PC-3 (cell line): ENCODE measurements at regions not wholly inside any gene's neighbourhood (a gene's known extent, or its start where the extent isn't known, plus 50 kb on each side); places are given as distances from the start of the nearest gene placed in this dataset.

ENCODE experiments used
- ATAC-seq: fragments of 200-7000 bp; cut with Tn5 transposase; 2 replicates; pipeline ENCODE4 v1.9.1; 2020; ENCODE audit warnings: mild to moderate bottlenecking, moderate library complexity
- BruUV-seq: library from RNA; stranded (reverse); fragments of 400-500 nt; replicated peaks from 2 replicates; lab custom pipeline; 2021; lab: Mats Ljungman, UMichigan
- CTCF ChIA-PET: fragments of 300-600 bp; sonication (Branson Sonifier 250); formaldehyde crosslinking; loops from one replicate; lab custom pipeline; 2022; ENCODE audit warnings: antibody characterized with exemption; lab: Charles Lee
- POLR2A ChIA-PET: fragments of 300-600 bp; sonication (Branson Sonifier 250); formaldehyde crosslinking; loops from one replicate; lab custom pipeline; 2022; ENCODE audit warnings: antibody characterized with exemption; ENCODE audit not compliant: unreplicated experiment; lab: Charles Lee
- DNase-seq: peaks from one replicate; pipeline ENCODE4 v3.0.0-alpha.2; 2015
- H2AFZ ChIP-seq: fragments of 300-600 bp; sonication (generic); 2 replicates; pipeline ENCODE4 v1.6.0; 2016; ENCODE audit warnings: antibody characterized with exemption, low read length
- H3F3A ChIP-seq: fragments of 300-600 bp; sonication (generic); one replicate; pipeline ENCODE4 v1.6.0; 2017; ENCODE audit warnings: antibody characterized with exemption, low read length, control low read depth, mild to moderate bottlenecking; ENCODE audit not compliant: unreplicated experiment
- H3K27ac ChIP-seq: fragments of 300-600 bp; sonication (generic); 2 replicates; pipeline ENCODE4 v1.5.1; 2016; ENCODE audit warnings: mild to moderate bottlenecking, low read length
- H3K27me3 ChIP-seq: fragments of 300-600 bp; sonication (generic); 2 replicates; pipeline ENCODE4 v1.6.1; 2016; ENCODE audit warnings: low read length, mixed read lengths
- H3K36me3 ChIP-seq: fragments of 300-600 bp; sonication (generic); 2 replicates; pipeline ENCODE4 v1.6.1; 2016; ENCODE audit warnings: low read depth, mixed run types, low read length, mixed read lengths
- H3K4me1 ChIP-seq: fragments of 300-600 bp; sonication (generic); 2 replicates; pipeline ENCODE4 v1.5.1; 2016; ENCODE audit warnings: low read length; ENCODE audit not compliant: insufficient read depth
- H3K4me2 ChIP-seq: fragments of 300-600 bp; sonication (generic); 2 replicates; pipeline ENCODE4 v1.6.0; 2016; ENCODE audit warnings: low read length
- H3K4me3 ChIP-seq: fragments of 300-600 bp; sonication (generic); 2 replicates; pipeline ENCODE4 v1.5.1; 2016; ENCODE audit warnings: mild to moderate bottlenecking, low read length, mixed read lengths
- H3K79me2 ChIP-seq: fragments of 300-600 bp; sonication (generic); 2 replicates; pipeline ENCODE4 v1.6.1; 2017; ENCODE audit warnings: low read length, mixed read lengths
- H3K9ac ChIP-seq: fragments of 300-600 bp; sonication (generic); 2 replicates; pipeline ENCODE4 v1.6.0; 2016; ENCODE audit warnings: mild to moderate bottlenecking, low read length
- H3K9me2 ChIP-seq: fragments of 300-600 bp; sonication (generic); replicated peaks from 2 replicates; pipeline ENCODE4 v1.6.1; 2016; ENCODE audit warnings: mixed run types, low read length, mixed read lengths
- H3K9me3 ChIP-seq: fragments of 300-600 bp; sonication (generic); 2 replicates; pipeline ENCODE4 v1.6.1; 2016; ENCODE audit warnings: low read length, mixed read lengths
- H4K20me1 ChIP-seq: fragments of 300-600 bp; sonication (generic); 2 replicates; pipeline ENCODE4 v1.6.1; 2016; ENCODE audit warnings: low read length, mixed read lengths
- CTCF ChIP-seq: fragments of 300-600 bp; sonication (generic); conservative IDR thresholded peaks from 2 replicates; pipeline ENCODE4 v1.5.1; 2017; ENCODE audit warnings: antibody characterized with exemption, low read depth, mild to moderate bottlenecking, low read length
- EZH2 ChIP-seq: fragments of 300-600 bp; sonication (generic); IDR thresholded peaks from one replicate; pipeline ENCODE4 v1.6.1; 2017; ENCODE audit warnings: antibody characterized with exemption, mild to moderate bottlenecking, low read length; ENCODE audit not compliant: unreplicated experiment
- EZH2phosphoT487 ChIP-seq: fragments of 300-600 bp; sonication (generic); IDR thresholded peaks from 2 replicates; pipeline ENCODE4 v1.6.1; 2018; ENCODE audit warnings: mild to moderate bottlenecking, antibody characterized with exemption, low read length, borderline replicate concordance
- intact Hi-C: fragments of 100-400 bp; cut with micrococcal nuclease; formaldehyde crosslinking; loops from 2 replicates; pipeline ENCODE4 v1.9.0; 2023

- ATAC-seq, result no peak
- H3K4me2 ChIP-seq, result no peak overlapping the region
- H3K36me3 ChIP-seq, result no peaks in the 10 kb centered on the region
- no peak overlapping the region for H3K4me3 ChIP-seq
- no peaks in the 10 kb centered on the region for H4K20me1 ChIP-seq
- H3F3A ChIP-seq, result no peaks in the 10 kb centered on the region
- H2AFZ ChIP-seq, result no peak overlapping the region
- no peaks in the 10 kb centered on the region for H3K9me2 ChIP-seq
- H3K4me1 ChIP-seq, result no peaks in the 10 kb centered on the region
- H3K79me2 ChIP-seq, result no peaks in the 10 kb centered on the region
- intact Hi-C loops, result no loop called here
- no peak for DNase-seq
- no peak overlapping the region for H3K9ac ChIP-seq
- CTCF ChIA-PET, result no interaction called here
- no peaks in the 10 kb centered on the region for H3K27me3 ChIP-seq
- no peaks in the 10 kb centered on the region for H3K9me3 ChIP-seq
- BruUV-seq, result no TSS peak
- TF ChIP-seq EZH2phosphoT487 (no peak), CTCF (no peak), EZH2 (no peak)
- H3K27ac ChIP-seq, result no peak overlapping the region
- POLR2A ChIA-PET, result no interaction called here
Measured at GRCh38 chr16:27698746-27699145, 148.8 kb downstream of the KATNIP start.

- H3K36me3 ChIP-seq, result no peaks in the 10 kb centered on the region
- H3F3A ChIP-seq, result no peaks in the 10 kb centered on the region
- POLR2A ChIA-PET, result no interaction called here
- TF ChIP-seq CTCF (no peak), EZH2 (no peak), EZH2phosphoT487 (no peak)
- H3K9me3 ChIP-seq, result no peaks in the 10 kb centered on the region
- H4K20me1 ChIP-seq, result no peaks in the 10 kb centered on the region
- H3K4me1 ChIP-seq, result no peaks in the 10 kb centered on the region
- H2AFZ ChIP-seq, result no peak overlapping the region
- H3K27me3 ChIP-seq, result no peaks in the 10 kb centered on the region
- CTCF ChIA-PET, result no interaction called here
- no peak overlapping the region for H3K4me3 ChIP-seq
- H3K9me2 ChIP-seq, result no peaks in the 10 kb centered on the region
- H3K4me2 ChIP-seq, result no peak overlapping the region
- intact Hi-C loops, result no loop called here
- H3K27ac ChIP-seq, result no peak overlapping the region
- DNase-seq (no peak), ATAC-seq (no peak)
- no peaks in the 10 kb centered on the region for H3K79me2 ChIP-seq
- BruUV-seq, result no TSS peak
- H3K9ac ChIP-seq, result no peak overlapping the region
Measured at GRCh38 chr16:27699540-27699939, 149.6 kb downstream of the KATNIP start.

- H3K36me3 ChIP-seq, result no peaks in the 10 kb centered on the region
- no peaks in the 10 kb centered on the region for H3K27me3 ChIP-seq
- H3K9me2 ChIP-seq, result no peaks in the 10 kb centered on the region
- POLR2A ChIA-PET, result no interaction called here
- H2AFZ ChIP-seq, result no peak overlapping the region
- CTCF ChIA-PET, result no interaction called here
- no peak overlapping the region for H3K9ac ChIP-seq
- no peak for DNase-seq
- no peaks in the 10 kb centered on the region for H3K79me2 ChIP-seq
- no peaks in the 10 kb centered on the region for H3K9me3 ChIP-seq
- H4K20me1 ChIP-seq, result no peaks in the 10 kb centered on the region
- intact Hi-C loops, result no loop called here
- no peak overlapping the region for H3K27ac ChIP-seq
- TF ChIP-seq CTCF, result no peak
- TF ChIP-seq EZH2phosphoT487, result no peak
- TF ChIP-seq EZH2, result no peak
- H3K4me2 ChIP-seq, result no peak overlapping the region
- no peaks in the 10 kb centered on the region for H3F3A ChIP-seq
- no peaks in the 10 kb centered on the region for H3K4me1 ChIP-seq
- no peak overlapping the region for H3K4me3 ChIP-seq
- no TSS peak for BruUV-seq
- ATAC-seq, result no peak
Measured at GRCh38 chr16:27700304-27700995, 150.5 kb downstream of the KATNIP start.
